ENCODE measurements at regions not wholly inside any gene's neighbourhood (a gene's known extent, or its start where the extent isn't known, plus 50 kb on each side); places are given as distances from the start of the nearest gene placed in this dataset.

- TF ChIP-seq, protein P1, sequence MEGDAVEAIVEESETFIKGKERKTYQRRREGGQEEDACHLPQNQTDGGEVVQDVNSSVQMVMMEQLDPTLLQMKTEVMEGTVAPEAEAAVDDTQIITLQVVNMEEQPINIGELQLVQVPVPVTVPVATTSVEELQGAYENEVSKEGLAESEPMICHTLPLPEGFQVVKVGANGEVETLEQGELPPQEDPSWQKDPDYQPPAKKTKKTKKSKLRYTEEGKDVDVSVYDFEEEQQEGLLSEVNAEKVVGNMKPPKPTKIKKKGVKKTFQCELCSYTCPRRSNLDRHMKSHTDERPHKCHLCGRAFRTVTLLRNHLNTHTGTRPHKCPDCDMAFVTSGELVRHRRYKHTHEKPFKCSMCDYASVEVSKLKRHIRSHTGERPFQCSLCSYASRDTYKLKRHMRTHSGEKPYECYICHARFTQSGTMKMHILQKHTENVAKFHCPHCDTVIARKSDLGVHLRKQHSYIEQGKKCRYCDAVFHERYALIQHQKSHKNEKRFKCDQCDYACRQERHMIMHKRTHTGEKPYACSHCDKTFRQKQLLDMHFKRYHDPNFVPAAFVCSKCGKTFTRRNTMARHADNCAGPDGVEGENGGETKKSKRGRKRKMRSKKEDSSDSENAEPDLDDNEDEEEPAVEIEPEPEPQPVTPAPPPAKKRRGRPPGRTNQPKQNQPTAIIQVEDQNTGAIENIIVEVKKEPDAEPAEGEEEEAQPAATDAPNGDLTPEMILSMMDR (IDR thresholded peaks at IDR 0.05) = no peak
- TF ChIP-seq ZFX (IDR thresholded peaks at IDR 0.05; ENCODE audit: borderline replicate concordance) = no peak
Observed at GRCh38 chr18:44586782-44587524, 93.7 kb upstream of the SETBP1 start.
